ENCODE measurements at regions not wholly inside any gene's neighbourhood (a gene's known extent, or its start where the extent isn't known, plus 50 kb on each side); places are given as distances from the start of the nearest gene placed in this dataset.

DNA sequence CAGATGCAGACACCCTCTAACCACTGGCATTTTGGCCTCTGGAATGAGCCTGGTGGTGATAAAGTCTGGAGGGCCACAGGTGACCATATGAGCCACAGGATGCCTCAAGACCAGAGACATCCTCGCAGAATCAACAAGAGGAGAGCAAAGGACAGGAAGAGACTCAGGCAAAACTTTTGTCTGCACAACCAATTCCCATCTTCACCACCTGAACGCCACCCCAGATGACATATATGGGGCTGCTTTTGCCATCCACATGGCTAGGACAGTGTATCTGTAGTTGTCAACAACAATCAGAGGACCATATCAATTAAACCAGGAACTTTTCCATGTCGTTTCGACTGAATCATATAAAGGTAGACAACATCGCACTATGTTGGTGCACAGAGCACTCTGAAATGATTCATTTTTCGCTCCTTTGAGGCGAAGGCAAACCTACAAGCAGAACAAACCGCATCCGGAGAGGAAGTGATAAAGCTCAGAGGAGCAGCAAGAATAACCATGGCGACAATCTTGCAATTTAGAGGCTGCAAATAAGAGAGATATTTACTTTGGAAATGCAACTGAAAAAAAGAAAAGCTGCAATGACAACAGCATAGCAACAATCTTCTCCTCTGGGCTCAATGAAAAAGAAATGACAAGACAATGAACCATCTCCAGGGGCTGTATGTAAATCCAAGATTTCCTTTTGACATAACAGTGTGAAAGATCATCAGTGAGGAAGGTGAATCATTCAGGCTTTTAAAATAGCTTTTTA lies 204.5 kb downstream of the ARL4C start:
- H3K9me3 ChIP-seq (ENCODE audit: insufficient read depth, low read length): no peaks in the 10 kb centered on the region
- H3K4me1 ChIP-seq (ENCODE audit: insufficient read depth, insufficient read length): peaks cover 2% of the 10 kb centered on the region
- no peaks in the 10 kb centered on the region for H3K27me3 ChIP-seq (ENCODE audit: insufficient read depth, insufficient read length)
- TF ChIP-seq SUZ12 (IDR thresholded peaks at IDR 0.05; ENCODE audit: extremely low read depth, insufficient read depth, insufficient read length) (no peak), YY1 (IDR thresholded peaks at IDR 0.05; ENCODE audit: insufficient read depth, insufficient read length) (no peak), ZNF274 (IDR thresholded peaks at IDR 0.05; ENCODE audit: low read depth, low read length) (no peak)
- H3K9ac ChIP-seq (ENCODE audit: insufficient read length, low read depth): no peak overlapping the region
- no peak overlapping the region for H3K4me3 ChIP-seq (ENCODE audit: insufficient read length, low read depth)
- no peak for DNase-seq (ENCODE audit: low read depth, low spot score)
- no peaks in the 10 kb centered on the region for H3K36me3 ChIP-seq (ENCODE audit: insufficient read depth, insufficient read length, low read length)

DNA sequence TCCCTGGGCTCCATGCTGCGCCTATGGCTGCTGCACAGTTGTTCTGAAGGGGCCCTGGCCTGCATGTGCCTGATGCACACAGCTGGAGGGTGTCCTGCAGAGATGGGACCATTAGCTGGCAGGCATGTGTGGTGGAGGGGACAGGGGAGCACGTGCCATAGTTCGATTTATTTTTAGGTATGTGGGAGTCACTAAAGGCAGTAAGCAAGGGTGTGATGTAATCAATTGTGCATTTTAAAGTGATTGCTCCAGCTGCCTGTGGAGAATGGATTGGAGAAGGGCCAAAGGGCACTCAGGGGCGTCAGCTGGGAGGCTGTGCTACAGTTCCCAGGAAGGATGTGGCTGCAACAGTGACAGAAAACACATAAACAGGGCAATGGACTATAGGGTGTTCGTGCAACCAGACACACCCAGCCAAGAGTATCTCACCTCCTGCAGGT lies 205.1 kb downstream of the ARL4C start:
- Histone ChIP-seq H3K4me3 (ENCODE audit: insufficient read length, low read depth) (no peak overlapping the region), H3K4me1 (ENCODE audit: insufficient read depth, insufficient read length) (peaks cover 2% of the 10 kb centered on the region), H3K27me3 (ENCODE audit: insufficient read depth, insufficient read length) (no peaks in the 10 kb centered on the region), H3K36me3 (ENCODE audit: insufficient read depth, insufficient read length, low read length) (no peaks in the 10 kb centered on the region), H3K9ac (ENCODE audit: insufficient read length, low read depth) (no peak overlapping the region), H3K9me3 (ENCODE audit: insufficient read depth, low read length) (no peaks in the 10 kb centered on the region)
- DNase-seq (ENCODE audit: low read depth, low spot score): no peak
- TF ChIP-seq SUZ12 (IDR thresholded peaks at IDR 0.05; ENCODE audit: extremely low read depth, insufficient read depth, insufficient read length) (no peak), YY1 (IDR thresholded peaks at IDR 0.05; ENCODE audit: insufficient read depth, insufficient read length) (no peak), ZNF274 (IDR thresholded peaks at IDR 0.05; ENCODE audit: low read depth, low read length) (no peak)

DNA sequence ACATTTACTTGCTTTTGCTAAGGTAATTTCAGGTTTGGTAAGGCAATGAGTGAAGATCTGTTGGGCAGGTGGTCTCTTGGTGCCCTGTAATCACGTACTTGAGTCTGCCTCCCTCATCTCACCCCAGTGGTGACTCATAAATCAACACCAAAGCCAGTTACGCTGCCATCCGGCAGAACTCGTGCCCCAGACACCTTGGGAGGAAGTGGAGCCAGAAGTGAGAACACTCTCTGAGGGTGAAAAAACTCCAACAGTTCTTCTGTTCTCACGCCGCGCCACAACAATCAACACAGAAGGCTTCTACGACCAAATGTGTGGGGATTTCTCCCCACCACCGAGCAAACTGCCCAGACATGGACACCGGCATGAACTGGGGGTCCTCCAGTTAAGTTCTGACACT lies 206.2 kb downstream of the ARL4C start:
- TF ChIP-seq ZNF274 (IDR thresholded peaks at IDR 0.05; ENCODE audit: low read depth, low read length) (no peak), YY1 (IDR thresholded peaks at IDR 0.05; ENCODE audit: insufficient read depth, insufficient read length) (no peak), SUZ12 (IDR thresholded peaks at IDR 0.05; ENCODE audit: extremely low read depth, insufficient read depth, insufficient read length) (no peak)
- H3K4me3 ChIP-seq (ENCODE audit: insufficient read length, low read depth): no peak overlapping the region
- DNase-seq (ENCODE audit: low read depth, low spot score): no peak
- H3K36me3 ChIP-seq (ENCODE audit: insufficient read depth, insufficient read length, low read length): no peaks in the 10 kb centered on the region
- H3K27me3 ChIP-seq (ENCODE audit: insufficient read depth, insufficient read length): no peaks in the 10 kb centered on the region
- H3K9me3 ChIP-seq (ENCODE audit: insufficient read depth, low read length): no peaks in the 10 kb centered on the region
- peaks cover 2% of the 10 kb centered on the region for H3K4me1 ChIP-seq (ENCODE audit: insufficient read depth, insufficient read length)
- H3K9ac ChIP-seq (ENCODE audit: insufficient read length, low read depth): no peak overlapping the region

DNA sequence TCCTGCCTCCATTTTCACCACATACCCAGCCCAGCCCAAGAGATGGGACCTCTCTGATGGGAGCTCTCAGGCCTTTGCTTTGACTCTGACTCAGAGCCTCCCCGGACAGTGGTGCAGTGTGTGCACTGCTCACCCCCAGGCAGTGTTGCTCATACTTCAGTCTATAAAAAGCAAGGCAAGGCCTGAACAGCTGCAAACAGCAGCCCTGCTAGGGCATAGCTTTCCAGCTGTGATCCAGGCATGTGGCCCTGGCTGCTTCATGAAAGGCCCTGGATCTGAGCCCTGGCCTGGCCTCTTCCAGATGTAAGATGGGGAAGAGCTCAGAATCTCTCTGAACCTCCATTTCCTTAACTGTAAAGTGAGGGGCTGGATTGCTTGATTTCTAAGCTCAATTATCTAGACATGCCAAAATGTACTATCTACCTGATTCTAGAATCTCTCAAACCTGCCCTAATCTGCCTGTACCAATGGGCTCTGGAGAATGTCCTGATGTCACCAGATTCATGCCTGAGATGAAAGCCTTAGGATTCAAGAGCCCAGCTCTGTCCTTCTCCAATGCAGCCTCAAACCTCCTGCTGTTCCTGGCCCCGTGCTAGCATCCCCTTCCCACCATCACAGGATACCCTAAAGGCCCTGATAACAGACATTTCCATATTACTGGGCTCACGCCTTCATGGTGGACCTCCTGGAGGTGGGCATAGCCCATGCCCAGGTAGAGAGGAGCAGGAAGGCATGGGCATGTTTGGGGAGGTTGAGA lies 206.9 kb downstream of the ARL4C start:
- Histone ChIP-seq H3K9me3 (ENCODE audit: insufficient read depth, low read length) (no peaks in the 10 kb centered on the region), H3K36me3 (ENCODE audit: insufficient read depth, insufficient read length, low read length) (no peaks in the 10 kb centered on the region), H3K27me3 (ENCODE audit: insufficient read depth, insufficient read length) (no peaks in the 10 kb centered on the region), H3K9ac (ENCODE audit: insufficient read length, low read depth) (no peak overlapping the region), H3K4me1 (ENCODE audit: insufficient read depth, insufficient read length) (peaks cover 2% of the 10 kb centered on the region), H3K4me3 (ENCODE audit: insufficient read length, low read depth) (no peak overlapping the region)
- DNase-seq (ENCODE audit: low read depth, low spot score): no peak
- TF ChIP-seq SUZ12 (IDR thresholded peaks at IDR 0.05; ENCODE audit: extremely low read depth, insufficient read depth, insufficient read length) (no peak), YY1 (IDR thresholded peaks at IDR 0.05; ENCODE audit: insufficient read depth, insufficient read length) (no peak), ZNF274 (IDR thresholded peaks at IDR 0.05; ENCODE audit: low read depth, low read length) (no peak)

DNA sequence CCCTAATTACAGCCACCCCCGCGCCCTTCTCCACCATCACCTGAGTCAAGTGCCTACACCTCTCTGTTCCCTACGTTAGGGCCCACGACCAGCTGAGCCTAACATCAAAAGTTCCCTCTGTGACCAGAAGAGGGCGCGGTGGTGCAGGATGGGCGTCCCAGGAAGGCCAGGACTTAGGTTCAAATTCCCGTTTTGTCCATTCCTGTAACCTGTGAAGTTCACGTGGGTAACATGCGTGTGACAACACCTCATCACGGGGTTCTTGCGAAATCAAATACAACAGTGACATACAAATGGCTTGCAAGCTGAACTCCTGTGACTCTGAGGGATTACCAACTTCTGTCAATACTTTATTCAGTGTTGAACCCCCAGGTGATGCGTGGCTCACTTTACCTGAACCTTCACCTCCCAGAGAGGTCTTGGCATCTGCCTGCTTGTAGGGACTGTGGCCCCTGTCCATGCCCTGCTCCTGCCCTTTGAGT lies 207.9 kb downstream of the ARL4C start:
- DNase-seq (ENCODE audit: low read depth, low spot score): peak; percentile 60
- Histone ChIP-seq H3K4me1 (ENCODE audit: insufficient read depth, insufficient read length) (peaks cover 2% of the 10 kb centered on the region), H3K9ac (ENCODE audit: insufficient read length, low read depth) (no peak overlapping the region), H3K27me3 (ENCODE audit: insufficient read depth, insufficient read length) (no peaks in the 10 kb centered on the region), H3K4me3 (ENCODE audit: insufficient read length, low read depth) (no peak overlapping the region), H3K9me3 (ENCODE audit: insufficient read depth, low read length) (no peaks in the 10 kb centered on the region), H3K36me3 (ENCODE audit: insufficient read depth, insufficient read length, low read length) (no peaks in the 10 kb centered on the region)
- no peak for TF ChIP-seq SUZ12 (IDR thresholded peaks at IDR 0.05; ENCODE audit: extremely low read depth, insufficient read depth, insufficient read length)
- no peak for TF ChIP-seq ZNF274 (IDR thresholded peaks at IDR 0.05; ENCODE audit: low read depth, low read length)
- TF ChIP-seq YY1 (IDR thresholded peaks at IDR 0.05; ENCODE audit: insufficient read depth, insufficient read length): no peak

DNA sequence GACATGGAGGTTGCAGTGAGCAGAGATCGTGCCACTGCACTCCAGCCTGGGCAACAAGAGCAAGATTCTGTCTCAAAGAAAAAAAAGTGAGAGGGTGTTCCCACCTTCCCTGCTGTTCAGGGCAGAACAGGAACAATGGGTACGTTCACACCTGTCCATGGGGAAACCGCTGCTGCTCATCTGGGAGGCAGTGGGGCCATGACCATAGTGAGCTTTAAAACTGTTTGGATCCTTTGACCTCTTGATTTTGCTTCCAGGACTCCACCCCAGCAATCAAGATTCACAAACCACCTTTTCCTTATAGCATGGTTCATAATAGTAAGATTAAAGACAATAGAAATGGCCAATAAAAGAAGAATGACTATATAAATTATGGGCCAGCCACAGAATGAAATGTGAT lies 209.2 kb downstream of the ARL4C start:
- TF ChIP-seq ZNF274 (IDR thresholded peaks at IDR 0.05; ENCODE audit: low read depth, low read length) (no peak), SUZ12 (IDR thresholded peaks at IDR 0.05; ENCODE audit: extremely low read depth, insufficient read depth, insufficient read length) (no peak), YY1 (IDR thresholded peaks at IDR 0.05; ENCODE audit: insufficient read depth, insufficient read length) (no peak)
- DNase-seq (ENCODE audit: low read depth, low spot score): no peak
- Histone ChIP-seq H3K36me3 (ENCODE audit: insufficient read depth, insufficient read length, low read length) (no peaks in the 10 kb centered on the region), H3K4me3 (ENCODE audit: insufficient read length, low read depth) (no peak overlapping the region), H3K9me3 (ENCODE audit: insufficient read depth, low read length) (no peaks in the 10 kb centered on the region), H3K27me3 (ENCODE audit: insufficient read depth, insufficient read length) (no peaks in the 10 kb centered on the region), H3K4me1 (ENCODE audit: insufficient read depth, insufficient read length) (peaks cover 2% of the 10 kb centered on the region), H3K9ac (ENCODE audit: insufficient read length, low read depth) (no peak overlapping the region)

DNA sequence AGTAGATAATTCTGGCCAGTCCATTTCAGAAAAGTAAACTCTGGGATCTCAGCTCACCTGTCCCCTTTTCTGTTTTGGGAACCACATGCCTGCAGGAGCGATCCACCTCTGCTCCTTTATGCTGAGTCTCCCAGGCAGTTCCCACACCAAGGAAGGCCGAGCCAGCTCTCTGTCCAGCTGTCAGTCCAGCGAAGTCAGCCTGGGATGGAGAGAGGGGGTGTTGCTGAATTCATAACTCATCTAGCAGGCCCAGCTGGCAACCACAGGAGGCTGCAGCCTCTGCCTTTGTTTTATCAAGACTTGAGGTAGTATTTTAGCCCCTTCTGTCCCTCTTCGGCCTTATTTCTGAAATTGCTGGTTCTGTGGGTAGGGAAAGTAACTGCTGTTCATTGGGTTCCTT lies 209.9 kb downstream of the ARL4C start:
- TF ChIP-seq SUZ12 (IDR thresholded peaks at IDR 0.05; ENCODE audit: extremely low read depth, insufficient read depth, insufficient read length): no peak
- no peak for TF ChIP-seq ZNF274 (IDR thresholded peaks at IDR 0.05; ENCODE audit: low read depth, low read length)
- no peak for TF ChIP-seq YY1 (IDR thresholded peaks at IDR 0.05; ENCODE audit: insufficient read depth, insufficient read length)
- H3K9ac ChIP-seq (ENCODE audit: insufficient read length, low read depth): no peak overlapping the region

More for the DNA sequence above, 209.9 kb downstream of the ARL4C start:
- no peaks in the 10 kb centered on the region for H3K9me3 ChIP-seq (ENCODE audit: insufficient read depth, low read length)
- H3K36me3 ChIP-seq (ENCODE audit: insufficient read depth, insufficient read length, low read length): no peaks in the 10 kb centered on the region
- H3K4me1 ChIP-seq (ENCODE audit: insufficient read depth, insufficient read length): peaks cover 2% of the 10 kb centered on the region
- no peaks in the 10 kb centered on the region for H3K27me3 ChIP-seq (ENCODE audit: insufficient read depth, insufficient read length)
- no peak overlapping the region for H3K4me3 ChIP-seq (ENCODE audit: insufficient read length, low read depth)
- DNase-seq (ENCODE audit: low read depth, low spot score): no peak

All from NT2/D1 (cell line).